ENCODE measurements at regions not wholly inside any gene's neighbourhood (a gene's known extent, or its start where the extent isn't known, plus 50 kb on each side); places are given as distances from the start of the nearest gene placed in this dataset.

DNA sequence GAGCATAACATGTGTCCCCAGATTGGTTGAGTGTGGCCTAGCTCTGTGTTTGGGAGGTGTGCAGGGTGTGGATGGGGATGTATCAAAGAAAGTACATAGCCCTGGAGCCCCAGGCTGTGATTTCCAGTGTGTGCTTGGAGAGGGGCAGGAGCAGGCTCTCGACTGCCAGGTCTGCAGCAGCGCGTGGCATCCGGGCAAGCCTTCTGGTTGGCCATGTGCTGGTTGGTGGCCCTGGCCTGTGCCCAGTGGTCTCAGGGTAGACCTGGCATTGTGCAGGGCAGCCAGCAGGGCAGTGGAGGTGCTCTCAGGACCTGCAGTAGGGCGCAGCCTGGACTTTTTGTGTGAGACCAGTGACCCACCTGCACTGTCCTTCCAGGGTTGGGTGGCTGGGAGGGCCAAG is 231.5 kb downstream of the UBE3A start:
- intact Hi-C loops (cut with DNase I): no loop called here
- no peaks in the 10 kb centered on the region for H3K27me3 ChIP-seq
- FAIRE-seq: no peak
- TF ChIP-seq, protein P1, sequence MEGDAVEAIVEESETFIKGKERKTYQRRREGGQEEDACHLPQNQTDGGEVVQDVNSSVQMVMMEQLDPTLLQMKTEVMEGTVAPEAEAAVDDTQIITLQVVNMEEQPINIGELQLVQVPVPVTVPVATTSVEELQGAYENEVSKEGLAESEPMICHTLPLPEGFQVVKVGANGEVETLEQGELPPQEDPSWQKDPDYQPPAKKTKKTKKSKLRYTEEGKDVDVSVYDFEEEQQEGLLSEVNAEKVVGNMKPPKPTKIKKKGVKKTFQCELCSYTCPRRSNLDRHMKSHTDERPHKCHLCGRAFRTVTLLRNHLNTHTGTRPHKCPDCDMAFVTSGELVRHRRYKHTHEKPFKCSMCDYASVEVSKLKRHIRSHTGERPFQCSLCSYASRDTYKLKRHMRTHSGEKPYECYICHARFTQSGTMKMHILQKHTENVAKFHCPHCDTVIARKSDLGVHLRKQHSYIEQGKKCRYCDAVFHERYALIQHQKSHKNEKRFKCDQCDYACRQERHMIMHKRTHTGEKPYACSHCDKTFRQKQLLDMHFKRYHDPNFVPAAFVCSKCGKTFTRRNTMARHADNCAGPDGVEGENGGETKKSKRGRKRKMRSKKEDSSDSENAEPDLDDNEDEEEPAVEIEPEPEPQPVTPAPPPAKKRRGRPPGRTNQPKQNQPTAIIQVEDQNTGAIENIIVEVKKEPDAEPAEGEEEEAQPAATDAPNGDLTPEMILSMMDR (IDR thresholded peaks at IDR 0.05): no peak
- no peaks in the 10 kb centered on the region for H3K9me3 ChIP-seq
- 79 to 82% methylated on average over 5 of the region's 5 CpGs for WGBS, 2 donors
- H3K4me3 ChIP-seq: no peak overlapping the region
- H3K27ac ChIP-seq: no peak overlapping the region
- ATAC-seq: no peak
- H3K4me1 ChIP-seq: no peaks in the 10 kb centered on the region
- no peak for DNase-seq
- no peaks in the 10 kb centered on the region for H3K36me3 ChIP-seq

DNA sequence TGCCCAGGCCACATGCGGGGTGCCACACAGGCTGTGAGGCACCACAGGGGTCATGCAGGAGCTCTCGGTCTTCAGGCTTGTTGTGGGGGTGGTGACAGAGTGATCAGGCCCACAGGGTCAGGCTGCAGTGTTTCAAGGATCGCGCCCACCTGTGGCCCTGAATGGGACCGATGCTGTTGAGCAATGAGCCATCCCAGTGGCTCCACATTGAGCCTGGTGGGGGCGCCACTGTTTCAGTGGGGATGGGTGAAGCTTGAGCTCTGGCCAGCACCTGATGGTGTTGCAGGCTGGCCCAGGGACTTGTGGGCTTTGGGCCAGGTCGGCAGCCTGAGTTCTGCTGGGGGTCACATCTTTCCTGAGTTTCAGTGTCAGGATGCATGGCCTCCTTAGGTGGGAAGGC is 230.1 kb downstream of the UBE3A start:
- no peak for ATAC-seq
- no peak for FAIRE-seq
- 66 to 71% methylated on average over 7 of the region's 7 CpGs for WGBS, 2 donors
- no peak overlapping the region for H3K4me3 ChIP-seq
- no peak overlapping the region for H3K27ac ChIP-seq
- no peaks in the 10 kb centered on the region for H3K36me3 ChIP-seq
- H3K4me1 ChIP-seq: no peaks in the 10 kb centered on the region
- H3K9me3 ChIP-seq: no peaks in the 10 kb centered on the region
- intact Hi-C loops (cut with DNase I): no loop called here
- DNase-seq: no peak
- TF ChIP-seq, protein P1 (IDR thresholded peaks at IDR 0.05): no peak
- H3K27me3 ChIP-seq: no peaks in the 10 kb centered on the region

DNA sequence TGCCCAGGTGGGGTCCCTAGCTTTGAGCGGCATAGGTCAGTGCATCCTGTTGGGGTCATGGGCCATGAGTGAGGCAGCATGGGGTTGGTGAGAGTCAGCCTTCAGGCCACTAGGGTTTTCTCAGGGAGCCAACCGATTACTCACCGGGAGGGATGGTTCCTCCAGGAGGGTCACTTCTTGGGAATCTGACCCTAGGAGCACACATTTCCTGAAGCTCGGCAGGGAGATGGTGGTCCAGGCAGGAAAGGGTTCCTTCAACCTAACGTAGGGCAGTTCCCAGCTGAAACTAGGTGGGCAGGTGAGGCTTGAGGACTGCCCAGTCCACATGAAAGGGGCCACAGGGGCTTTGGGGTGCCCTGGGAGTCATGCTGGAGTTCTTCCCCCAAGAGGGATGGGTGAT is 218.0 kb downstream of the UBE3A start:
- Histone ChIP-seq H3K27me3 (no peaks in the 10 kb centered on the region), H3K27ac (no peak overlapping the region), H3K36me3 (no peaks in the 10 kb centered on the region), H3K9me3 (no peaks in the 10 kb centered on the region), H3K4me3 (no peak overlapping the region), H3K4me1 (no peaks in the 10 kb centered on the region)
- ATAC-seq (no peak), DNase-seq (no peak), FAIRE-seq (no peak)
- WGBS, 2 donors: 80 to 92% methylated on average over 5 of the region's 5 CpGs
- TF ChIP-seq, protein P1 (IDR thresholded peaks at IDR 0.05): no peak
- intact Hi-C loops (cut with DNase I): no loop called here

DNA sequence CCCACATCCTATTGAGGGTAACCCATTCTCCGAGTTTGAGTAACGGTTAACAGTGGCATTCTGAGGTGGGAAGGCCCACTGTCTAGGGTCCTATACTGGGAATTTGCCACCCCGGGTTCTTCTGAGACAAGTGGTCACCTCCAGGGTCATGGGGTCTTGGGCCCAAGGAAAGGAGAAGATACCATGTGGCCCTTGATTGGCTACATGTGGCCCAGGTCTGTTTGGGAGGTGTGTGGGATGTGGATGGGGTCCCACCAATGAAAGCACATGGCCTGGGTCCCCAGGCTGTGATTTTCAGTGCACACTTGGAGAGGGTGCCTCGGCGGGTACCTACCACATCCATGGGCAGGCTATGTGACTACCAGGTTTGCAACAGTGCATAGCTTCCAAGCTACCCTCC is 214.4 kb downstream of the UBE3A start:
- no peak overlapping the region for H3K27ac ChIP-seq
- ATAC-seq (no peak), DNase-seq (no peak), FAIRE-seq (no peak)
- H3K9me3 ChIP-seq: no peaks in the 10 kb centered on the region
- intact Hi-C loops (cut with DNase I): no loop called here
- TF ChIP-seq, protein P1 (IDR thresholded peaks at IDR 0.05): no peak
- H3K4me3 ChIP-seq: no peak overlapping the region
- no peaks in the 10 kb centered on the region for H3K27me3 ChIP-seq
- H3K36me3 ChIP-seq: no peaks in the 10 kb centered on the region
- no peaks in the 10 kb centered on the region for H3K4me1 ChIP-seq
- WGBS, 2 donors: 73 to 90% methylated on average over 5 of the region's 5 CpGs

DNA sequence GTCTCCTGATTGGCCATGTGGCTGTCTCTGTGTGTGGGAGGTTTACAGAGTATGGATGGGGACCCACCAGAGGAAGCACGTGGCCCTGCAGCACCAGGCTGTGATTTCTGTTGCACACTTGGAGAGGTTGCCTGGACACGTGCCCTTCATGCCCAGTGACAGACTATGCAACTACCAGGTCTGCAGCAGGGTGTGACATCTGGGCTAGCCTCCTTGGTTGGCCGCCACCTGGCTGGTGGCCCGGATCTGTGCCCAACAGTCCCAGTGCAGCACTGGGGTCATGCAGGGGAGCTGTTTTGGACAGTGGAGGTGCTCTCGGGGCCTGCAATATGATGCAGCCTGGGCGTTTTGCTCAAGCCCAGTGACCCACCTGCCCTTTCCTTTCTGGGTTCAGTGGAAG is 212.5 kb downstream of the UBE3A start:
- FAIRE-seq: no peak
- no peaks in the 10 kb centered on the region for H3K36me3 ChIP-seq
- TF ChIP-seq, protein P1 (IDR thresholded peaks at IDR 0.05): no peak
- no peak overlapping the region for H3K27ac ChIP-seq
- no peaks in the 10 kb centered on the region for H3K27me3 ChIP-seq
- intact Hi-C loops (cut with DNase I): no loop called here
- no peak for DNase-seq
- no peaks in the 10 kb centered on the region for H3K9me3 ChIP-seq
- no peak for ATAC-seq
- H3K4me3 ChIP-seq: no peak overlapping the region
- H3K4me1 ChIP-seq: no peaks in the 10 kb centered on the region
- WGBS, 2 donors: 68 to 75% methylated on average over 6 of the region's 6 CpGs
